ENCODE measurements at regions not wholly inside any gene's neighbourhood (a gene's known extent, or its start where the extent isn't known, plus 50 kb on each side); places are given as distances from the start of the nearest gene placed in this dataset.

- no peaks in the 10 kb centered on the region for H3K36me3 Mint-ChIP-seq (ENCODE audit: low read depth)
- no peaks in the 10 kb centered on the region for H3K9me3 Mint-ChIP-seq
- no peak overlapping the region for H3K4me3 Mint-ChIP-seq
- no peak for TF ChIP-seq CTCF (IDR thresholded peaks at IDR 0.05; ENCODE audit: unreplicated experiment in 3 of 3)
- no peaks in the 10 kb centered on the region for H3K4me1 Mint-ChIP-seq
- H3K27me3 Mint-ChIP-seq (ENCODE audit: low read depth) = no peaks in the 10 kb centered on the region
- H3K27ac Mint-ChIP-seq = no peak overlapping the region
Observed at GRCh38 chr5:30050056-30050815, 1143.2 kb upstream of the CDH6 start.

- no peaks in the 10 kb centered on the region for H3K9me3 Mint-ChIP-seq
- no peaks in the 10 kb centered on the region for H3K36me3 Mint-ChIP-seq (ENCODE audit: low read depth)
- H3K27ac Mint-ChIP-seq = no peak overlapping the region
- no peaks in the 10 kb centered on the region for H3K4me1 Mint-ChIP-seq
- TF ChIP-seq CTCF (IDR thresholded peaks at IDR 0.05; ENCODE audit: unreplicated experiment in 3 of 3) = no peak
- H3K4me3 Mint-ChIP-seq = no peak overlapping the region
- H3K27me3 Mint-ChIP-seq (ENCODE audit: low read depth) = no peaks in the 10 kb centered on the region
Observed at GRCh38 chr5:30042677-30043076, 1150.8 kb upstream of the CDH6 start.

GRCh38 chr5:30041831-30042385 is 1151.6 kb upstream of the CDH6 start:
- Mint-ChIP-seq H3K4me3 (no peak overlapping the region), H3K27ac (no peak overlapping the region), H3K4me1 (no peaks in the 10 kb centered on the region), H3K36me3 (ENCODE audit: low read depth) (no peaks in the 10 kb centered on the region), H3K27me3 (ENCODE audit: low read depth) (no peaks in the 10 kb centered on the region), H3K9me3 (no peaks in the 10 kb centered on the region)
- no peak for TF ChIP-seq CTCF (IDR thresholded peaks at IDR 0.05; ENCODE audit: unreplicated experiment in 3 of 3)

- no peak for TF ChIP-seq CTCF (IDR thresholded peaks at IDR 0.05; ENCODE audit: unreplicated experiment in 3 of 3)
- no peaks in the 10 kb centered on the region for H3K27me3 Mint-ChIP-seq (ENCODE audit: low read depth)
- no peaks in the 10 kb centered on the region for H3K4me1 Mint-ChIP-seq
- no peaks in the 10 kb centered on the region for H3K9me3 Mint-ChIP-seq
- H3K27ac Mint-ChIP-seq = no peak overlapping the region
- H3K36me3 Mint-ChIP-seq (ENCODE audit: low read depth) = no peaks in the 10 kb centered on the region
- no peak overlapping the region for H3K4me3 Mint-ChIP-seq
Observed at GRCh38 chr5:30041291-30041690, 1152.2 kb upstream of the CDH6 start.

GRCh38 chr5:30040488-30041118 is 1152.9 kb upstream of the CDH6 start:
- Mint-ChIP-seq H3K36me3 (ENCODE audit: low read depth) (no peaks in the 10 kb centered on the region), H3K27ac (no peak overlapping the region), H3K4me1 (no peaks in the 10 kb centered on the region), H3K27me3 (ENCODE audit: low read depth) (no peaks in the 10 kb centered on the region), H3K4me3 (no peak overlapping the region), H3K9me3 (no peaks in the 10 kb centered on the region)
- TF ChIP-seq CTCF (IDR thresholded peaks at IDR 0.05; ENCODE audit: unreplicated experiment in 3 of 3) = peak; percentile 61 to 74 (median 62)

Measured in nephron (organoid).